Stimulated activated CD8-positive, alpha-beta memory T cell treated with anti-CD3 and anti-CD28 coated beads, Interleukin-12 subunit alpha, Interleukin-12 subunit beta, amount 100 ng/mL, for 4 hours (primary cell): ENCODE measurements at regions not wholly inside any gene's neighbourhood (a gene's known extent, or its start where the extent isn't known, plus 50 kb on each side); places are given as distances from the start of the nearest gene placed in this dataset.

Experiments
- DNase-seq: peaks from one replicate; pipeline ENCODE4 v3.0.0-alpha.2; 2020; ENCODE audit warnings: low read depth

GRCh38 chr2:2926009-2926857 is 451.4 kb downstream of the EIPR1 start:
- no peak for DNase-seq

- DNase-seq, result no peak
Observed at GRCh38 chr2:2922156-2922555, 455.5 kb downstream of the EIPR1 start.

- DNase-seq, result no peak
Observed at GRCh38 chr2:2921011-2921720, 456.5 kb downstream of the EIPR1 start.

GRCh38 chr2:2919574-2920365 is 457.8 kb downstream of the EIPR1 start:
- no peak for DNase-seq

- DNase-seq, result no peak
Observed at GRCh38 chr2:2919026-2919425, 458.6 kb downstream of the EIPR1 start.

- no peak for DNase-seq
Observed at GRCh38 chr2:2916621-2917020, 461.0 kb downstream of the EIPR1 start.

- no peak for DNase-seq
Observed at GRCh38 chr2:2914252-2914651, 463.4 kb downstream of the EIPR1 start.

- DNase-seq, result no peak
Observed at GRCh38 chr2:2913601-2914120, 464.0 kb downstream of the EIPR1 start.

GRCh38 chr2:2912731-2913130 is 464.9 kb downstream of the EIPR1 start:
- no peak for DNase-seq

GRCh38 chr2:2912293-2912692 is 465.3 kb downstream of the EIPR1 start:
- no peak for DNase-seq

GRCh38 chr2:2910259-2910658 is 467.4 kb downstream of the EIPR1 start:
- no peak for DNase-seq

- no peak for DNase-seq
Observed at GRCh38 chr2:2909086-2910035, 468.3 kb downstream of the EIPR1 start.

- no peak for DNase-seq
Observed at GRCh38 chr2:2906091-2906490, 471.5 kb downstream of the EIPR1 start.

- DNase-seq, result no peak
Observed at GRCh38 chr2:2904721-2905350, 472.8 kb downstream of the EIPR1 start.

- no peak for DNase-seq
Observed at GRCh38 chr2:2902547-2903281, 474.9 kb downstream of the EIPR1 start.

GRCh38 chr2:2901384-2902345 is 476.0 kb downstream of the EIPR1 start:
- no peak for DNase-seq

- DNase-seq, result no peak
Observed at GRCh38 chr2:2899826-2900225, 477.8 kb downstream of the EIPR1 start.

GRCh38 chr2:2898744-2899143 is 478.9 kb downstream of the EIPR1 start:
- no peak for DNase-seq

GRCh38 chr2:2896643-2897042 is 481.0 kb downstream of the EIPR1 start:
- no peak for DNase-seq
